HG02610 (cell line): ENCODE measurements at regions not wholly inside any gene's neighbourhood (a gene's known extent, or its start where the extent isn't known, plus 50 kb on each side); places are given as distances from the start of the nearest gene placed in this dataset.
A peak's percentile ranks its signal among the peaks of the same experiment; 100 is the strongest.
"Not testable (repeated sequence)": the region's sequence is repeated elsewhere in the genome, so short reads cannot be mapped to it uniquely, and the experiment has no call there.

Source experiments
- ATAC-seq: cut with Tn5 transposase; IDR thresholded peaks from one replicate; pipeline ENCODE4 v1.9.1; 2021; ENCODE audit warnings: mild to moderate bottlenecking, moderate library complexity; ENCODE audit not compliant: unreplicated experiment

GRCh38 chr5:40453689-40454088 is 226.0 kb upstream of the PTGER4 start:
- ATAC-seq: peak; percentile 14

GRCh38 chr5:40452874-40453624 is 226.7 kb upstream of the PTGER4 start:
- peak; percentile 81 for ATAC-seq

GRCh38 chr5:40447438-40447837 is 232.3 kb upstream of the PTGER4 start:
- no peak for ATAC-seq

- no peak for ATAC-seq
These were observed 232.8 kb upstream of the PTGER4 start for GRCh38 chr5:40446910-40447309.

GRCh38 chr5:40442346-40442745 is 237.4 kb upstream of the PTGER4 start:
- no peak for ATAC-seq

- no peak for ATAC-seq
These were observed 238.0 kb upstream of the PTGER4 start for GRCh38 chr5:40441733-40442132.

- ATAC-seq: no peak
These were observed 239.0 kb upstream of the PTGER4 start for GRCh38 chr5:40440746-40441145.

GRCh38 chr5:40439103-40439502 is 240.6 kb upstream of the PTGER4 start:
- not testable (repeated sequence) for ATAC-seq

GRCh38 chr5:40438646-40439045 is 241.1 kb upstream of the PTGER4 start:
- not testable (repeated sequence) for ATAC-seq

GRCh38 chr5:40437452-40437861 is 242.3 kb upstream of the PTGER4 start:
- ATAC-seq: peak; percentile 91

- peak; percentile 48 for ATAC-seq
These were observed 243.0 kb upstream of the PTGER4 start for GRCh38 chr5:40436535-40437237.

GRCh38 chr5:40435706-40436105 is 244.0 kb upstream of the PTGER4 start:
- not testable (repeated sequence) for ATAC-seq

- no peak for ATAC-seq
These were observed 246.9 kb upstream of the PTGER4 start for GRCh38 chr5:40432836-40433235.

GRCh38 chr5:40431734-40432133 is 248.0 kb upstream of the PTGER4 start:
- ATAC-seq: no peak

- no peak for ATAC-seq
These were observed 249.5 kb upstream of the PTGER4 start for GRCh38 chr5:40430101-40430710.

- ATAC-seq: peak; percentile 43
These were observed 250.2 kb upstream of the PTGER4 start for GRCh38 chr5:40429258-40430100.

- ATAC-seq: no peak
These were observed 250.9 kb upstream of the PTGER4 start for GRCh38 chr5:40428815-40429214.

- ATAC-seq: peak; percentile 81
These were observed 251.6 kb upstream of the PTGER4 start for GRCh38 chr5:40428126-40428525.

- not testable (repeated sequence) for ATAC-seq
These were observed 262.5 kb upstream of the PTGER4 start for GRCh38 chr5:40417046-40417810.

GRCh38 chr5:40416588-40416987 is 263.1 kb upstream of the PTGER4 start:
- no peak for ATAC-seq
